Calu3 (cell line): ENCODE measurements at regions not wholly inside any gene's neighbourhood (a gene's known extent, or its start where the extent isn't known, plus 50 kb on each side); places are given as distances from the start of the nearest gene placed in this dataset.
A peak's percentile ranks its signal among the peaks of the same experiment; 100 is the strongest.

Experiments used
- BruUV-seq: library from RNA; stranded (reverse); fragments of 400-500 nt; replicated peaks from 2 replicates; lab custom pipeline; 2021; lab: Mats Ljungman, UMichigan
- CTCF ChIA-PET: fragments of 300-600 bp; sonication (Branson Sonifier 250); formaldehyde crosslinking; loops from one replicate; lab custom pipeline; 2022; ENCODE audit warnings: antibody characterized with exemption; lab: Charles Lee
- DNase-seq: peaks from one replicate; pipeline ENCODE4 v3.0.0; 2022
- H3K27ac Mint-ChIP-seq: one replicate; pipeline ENCODE4 v1.8.0; 2022; ENCODE audit warnings: mixed read lengths; ENCODE audit not compliant: unreplicated experiment
- H3K27me3 Mint-ChIP-seq: one replicate; pipeline ENCODE4 v1.8.0; 2022; ENCODE audit warnings: mixed read lengths; ENCODE audit not compliant: unreplicated experiment
- H3K36me3 Mint-ChIP-seq: one replicate; pipeline ENCODE4 v1.8.0; 2022; ENCODE audit warnings: mild to moderate bottlenecking, moderate library complexity, mixed read lengths; ENCODE audit not compliant: insufficient read depth, unreplicated experiment
- H3K4me1 Mint-ChIP-seq: one replicate; pipeline ENCODE4 v1.8.0; 2022; ENCODE audit warnings: mild to moderate bottlenecking, low read depth, mixed read lengths; ENCODE audit not compliant: unreplicated experiment
- H3K4me3 Mint-ChIP-seq: one replicate; pipeline ENCODE4 v1.8.0; 2022; ENCODE audit warnings: mild to moderate bottlenecking, low read depth, moderate library complexity, mixed read lengths; ENCODE audit not compliant: unreplicated experiment
- H3K9me3 Mint-ChIP-seq: one replicate; pipeline ENCODE4 v1.8.0; 2022; ENCODE audit warnings: low read depth, mixed read lengths; ENCODE audit not compliant: unreplicated experiment
- intact Hi-C: fragments of 100-400 bp; cut with micrococcal nuclease; formaldehyde crosslinking; loops from one replicate; pipeline ENCODE4 v1.10.0; 2022; ENCODE audit not compliant: unreplicated experiment
- TF ChIP-seq, protein P1 (sequence below): fragments of 200-600 bp; IDR thresholded peaks from one replicate; pipeline ENCODE4 v1.8.0; 2022; ENCODE audit warnings: antibody characterized with exemption; ENCODE audit not compliant: unreplicated experiment

DNA sequence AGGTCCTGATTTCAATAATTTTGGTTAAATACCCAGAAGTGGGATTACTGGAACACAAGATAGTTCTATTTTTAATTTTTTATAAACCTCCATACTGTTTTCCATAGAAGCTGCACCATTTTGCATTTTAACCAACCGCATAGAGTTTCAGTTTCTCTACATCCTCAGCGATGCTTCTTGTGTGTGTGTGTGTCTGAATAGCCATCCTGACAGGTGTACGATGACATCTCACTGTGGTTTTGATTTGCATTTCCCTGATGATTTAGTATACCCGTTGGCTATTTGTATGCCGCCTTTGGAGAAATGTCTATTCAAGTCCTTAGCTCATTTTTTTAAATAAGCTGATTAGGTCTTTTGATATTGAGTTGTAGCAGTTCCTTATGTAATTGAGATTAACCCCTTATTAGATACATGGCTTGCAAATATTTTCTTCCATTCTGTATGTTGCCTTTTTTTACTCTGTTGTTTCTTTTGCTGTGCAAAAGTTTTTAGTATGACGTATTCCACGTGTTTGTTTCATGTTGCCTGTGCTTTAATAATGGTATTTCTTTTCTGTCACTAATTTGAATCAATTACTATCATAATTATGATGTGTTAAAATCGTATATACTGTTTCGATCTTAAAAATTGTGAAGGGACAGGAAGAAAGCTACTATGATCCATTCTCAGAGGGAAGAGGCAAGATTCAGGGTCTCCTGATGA, 227.2 kb upstream of the MON1B start:
- Mint-ChIP-seq H3K36me3 (no peaks in the 10 kb centered on the region), H3K4me3 (no peak overlapping the region), H3K27me3 (no peaks in the 10 kb centered on the region), H3K4me1 (peaks cover 8% of the 10 kb centered on the region), H3K9me3 (peaks cover 2% of the 10 kb centered on the region), H3K27ac (no peak overlapping the region)
- DNase-seq = no peak
- BruUV-seq = no TSS peak
- intact Hi-C loops = no loop called here
- TF ChIP-seq, protein P1, sequence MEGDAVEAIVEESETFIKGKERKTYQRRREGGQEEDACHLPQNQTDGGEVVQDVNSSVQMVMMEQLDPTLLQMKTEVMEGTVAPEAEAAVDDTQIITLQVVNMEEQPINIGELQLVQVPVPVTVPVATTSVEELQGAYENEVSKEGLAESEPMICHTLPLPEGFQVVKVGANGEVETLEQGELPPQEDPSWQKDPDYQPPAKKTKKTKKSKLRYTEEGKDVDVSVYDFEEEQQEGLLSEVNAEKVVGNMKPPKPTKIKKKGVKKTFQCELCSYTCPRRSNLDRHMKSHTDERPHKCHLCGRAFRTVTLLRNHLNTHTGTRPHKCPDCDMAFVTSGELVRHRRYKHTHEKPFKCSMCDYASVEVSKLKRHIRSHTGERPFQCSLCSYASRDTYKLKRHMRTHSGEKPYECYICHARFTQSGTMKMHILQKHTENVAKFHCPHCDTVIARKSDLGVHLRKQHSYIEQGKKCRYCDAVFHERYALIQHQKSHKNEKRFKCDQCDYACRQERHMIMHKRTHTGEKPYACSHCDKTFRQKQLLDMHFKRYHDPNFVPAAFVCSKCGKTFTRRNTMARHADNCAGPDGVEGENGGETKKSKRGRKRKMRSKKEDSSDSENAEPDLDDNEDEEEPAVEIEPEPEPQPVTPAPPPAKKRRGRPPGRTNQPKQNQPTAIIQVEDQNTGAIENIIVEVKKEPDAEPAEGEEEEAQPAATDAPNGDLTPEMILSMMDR = no peak
- CTCF ChIA-PET = no interaction called here

DNA sequence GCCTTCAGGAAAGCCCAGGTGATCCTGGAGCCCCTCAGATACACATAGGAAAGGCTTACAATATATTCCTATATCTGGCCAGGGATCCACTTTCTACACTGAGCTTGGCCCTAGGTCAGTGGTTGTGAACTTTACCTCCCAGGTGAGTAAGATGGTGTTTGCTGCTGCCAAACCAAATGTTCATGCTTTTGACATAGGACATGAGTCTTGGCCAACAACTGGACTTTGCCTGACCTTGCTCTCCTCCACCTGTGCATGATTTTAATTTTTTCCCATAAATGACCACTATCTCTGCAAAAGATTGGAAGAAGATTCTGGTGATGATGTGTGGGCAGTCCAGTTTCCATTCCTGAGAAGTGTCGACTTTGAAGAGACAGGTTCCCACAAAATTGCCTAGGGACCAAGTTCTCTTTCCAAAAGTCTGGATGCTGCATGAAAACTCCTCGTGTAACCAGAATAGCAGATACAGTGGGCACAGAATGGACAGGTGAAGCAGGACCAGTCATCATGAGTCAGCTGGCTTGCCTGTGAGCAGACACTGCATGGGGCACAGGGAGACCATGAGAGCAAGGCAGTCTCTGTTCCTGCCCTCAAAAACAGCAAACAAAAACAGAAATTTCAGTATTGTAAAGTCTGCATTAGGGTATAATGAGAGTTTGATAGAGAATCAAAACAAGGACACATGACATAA, 226.4 kb upstream of the MON1B start:
- TF ChIP-seq, protein P1 = no peak
- Mint-ChIP-seq H3K27ac (no peak overlapping the region), H3K4me3 (no peak overlapping the region), H3K9me3 (peaks cover 2% of the 10 kb centered on the region), H3K36me3 (no peaks in the 10 kb centered on the region), H3K4me1 (peaks cover 8% of the 10 kb centered on the region), H3K27me3 (no peaks in the 10 kb centered on the region)
- no peak for DNase-seq
- CTCF ChIA-PET = no interaction called here
- intact Hi-C loops = no loop called here
- BruUV-seq = no TSS peak

DNA sequence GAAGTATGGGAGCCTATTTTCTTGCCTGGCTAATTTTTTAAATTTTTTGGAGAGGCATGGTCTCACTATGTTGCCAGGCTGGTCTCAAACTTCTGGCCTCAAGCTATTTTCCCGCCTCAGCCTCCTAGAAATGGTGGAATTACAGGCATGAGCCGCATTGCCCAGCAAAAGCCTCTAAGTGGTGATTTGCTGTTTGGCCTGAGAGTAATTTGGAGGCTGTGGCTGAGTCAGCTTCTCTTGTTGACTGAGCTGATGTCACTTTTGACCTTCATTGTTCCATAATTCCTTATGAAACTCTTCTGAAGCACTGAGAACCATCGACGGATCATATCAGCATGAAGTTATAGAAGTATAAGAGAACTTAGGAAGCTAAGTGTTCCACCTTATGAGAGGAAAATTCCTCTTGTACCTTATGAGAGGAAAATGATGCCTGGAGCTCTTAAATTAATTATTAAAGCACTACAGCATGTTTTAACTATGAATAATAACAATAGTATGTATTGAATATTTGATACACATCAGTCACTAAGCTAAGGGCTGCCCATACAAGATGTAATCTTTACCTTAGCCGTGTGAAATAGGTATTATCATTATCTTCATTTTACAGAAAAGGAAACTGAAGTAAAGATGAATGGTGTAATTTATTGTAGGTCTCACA, 220.8 kb upstream of the MON1B start:
- peaks cover 11% of the 10 kb centered on the region for H3K4me1 Mint-ChIP-seq
- CTCF ChIA-PET = interaction anchor here (0.6 to 1.5 kb wide), 5 partner anchors 14 to 1809 kb away, joined by 3 to 7 read pairs (median 3); no protein-coding TSS in a partner anchor
- H3K27me3 Mint-ChIP-seq = no peaks in the 10 kb centered on the region
- peak overlapping the region; percentile 77 for H3K27ac Mint-ChIP-seq
- DNase-seq = peak; percentile 41
- H3K4me3 Mint-ChIP-seq = no peak overlapping the region
- peaks cover 2% of the 10 kb centered on the region for H3K9me3 Mint-ChIP-seq
- H3K36me3 Mint-ChIP-seq = no peaks in the 10 kb centered on the region
- TF ChIP-seq, protein P1 = no peak
- no TSS peak for BruUV-seq
- intact Hi-C loops = loop anchor here (1.0 to 5.0 kb wide), 2 partner anchors 63 to 294 kb away; no protein-coding TSS in a partner anchor

DNA sequence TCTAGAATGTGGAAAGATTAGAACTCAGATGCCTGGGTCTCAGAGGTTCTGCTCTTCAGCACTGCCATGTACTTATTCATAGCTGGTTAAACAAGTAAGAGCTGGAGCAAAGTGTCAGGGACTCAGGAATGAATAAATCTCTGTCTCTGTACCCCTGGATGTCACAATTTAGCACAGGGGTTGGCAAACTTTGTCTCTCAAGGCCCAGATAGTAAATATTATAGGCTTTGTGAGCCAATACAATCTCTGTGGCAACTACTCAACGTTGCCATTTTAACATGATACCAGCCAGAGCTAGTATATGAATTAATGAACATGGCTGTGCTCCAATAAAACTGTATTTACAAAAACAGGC, 220.3 kb upstream of the MON1B start:
- CTCF ChIA-PET = interaction anchor here (0.6 to 1.5 kb wide), 4 partner anchors 14 to 1809 kb away, joined by 3 to 7 read pairs (median 4); no protein-coding TSS in a partner anchor
- TF ChIP-seq, protein P1 = no peak
- no peaks in the 10 kb centered on the region for H3K27me3 Mint-ChIP-seq
- H3K27ac Mint-ChIP-seq = peak overlapping the region; percentile 77
- no TSS peak for BruUV-seq
- peaks cover 2% of the 10 kb centered on the region for H3K9me3 Mint-ChIP-seq
- no peaks in the 10 kb centered on the region for H3K36me3 Mint-ChIP-seq
- H3K4me3 Mint-ChIP-seq = no peak overlapping the region
- intact Hi-C loops = loop anchor here (1.0 to 5.0 kb wide), 2 partner anchors 63 to 294 kb away; no protein-coding TSS in a partner anchor
- H3K4me1 Mint-ChIP-seq = peaks cover 10% of the 10 kb centered on the region
- DNase-seq = no peak
